ENCODE measurements at regions not wholly inside any gene's neighbourhood (a gene's known extent, or its start where the extent isn't known, plus 50 kb on each side); places are given as distances from the start of the nearest gene placed in this dataset.
A peak's percentile ranks its signal among the peaks of the same experiment; 100 is the strongest.

GRCh38 chr17:69733171-69734012, 318.9 kb downstream of the MAP2K6 start:
- Histone ChIP-seq H3K4me3 (ENCODE audit: low read depth, low read length) (peak overlapping the region; percentile 19; the same call in 1 of the 2 replicates), H3K27ac (ENCODE audit: low read depth, low read length) (peak overlapping the region; percentile 35; the same call in 1 of the 2 replicates), H3K79me2 (ENCODE audit: control insufficient read depth, insufficient read depth, low read length, unreplicated experiment) (no peaks in the 10 kb centered on the region), H3K4me1 (ENCODE audit: control insufficient read depth, insufficient read depth, low read length, unreplicated experiment) (peaks cover 32% of the 10 kb centered on the region), H3K27me3 (ENCODE audit: insufficient read depth, low read length) (no peaks in the 10 kb centered on the region), H2AFZ (ENCODE audit: low read length, unreplicated experiment) (peak overlapping the region; percentile 23), H3K36me3 (ENCODE audit: insufficient read depth, low read length) (no peaks in the 10 kb centered on the region)

GRCh38 chr17:69734656-69735055, 320.2 kb downstream of the MAP2K6 start:
- H3K79me2 ChIP-seq (ENCODE audit: control insufficient read depth, insufficient read depth, low read length, unreplicated experiment): no peaks in the 10 kb centered on the region
- no peak overlapping the region for H2AFZ ChIP-seq (ENCODE audit: low read length, unreplicated experiment)

GRCh38 chr17:69735285-69735684, 320.8 kb downstream of the MAP2K6 start:
- H3K4me3 ChIP-seq (ENCODE audit: low read depth, low read length): no peak overlapping the region
- H3K27ac ChIP-seq (ENCODE audit: low read depth, low read length): no peak overlapping the region
- H3K27me3 ChIP-seq (ENCODE audit: insufficient read depth, low read length): no peaks in the 10 kb centered on the region
- no peaks in the 10 kb centered on the region for H3K79me2 ChIP-seq (ENCODE audit: control insufficient read depth, insufficient read depth, low read length, unreplicated experiment)
- no peaks in the 10 kb centered on the region for H3K36me3 ChIP-seq (ENCODE audit: insufficient read depth, low read length)
- peaks cover 28% of the 10 kb centered on the region for H3K4me1 ChIP-seq (ENCODE audit: control insufficient read depth, insufficient read depth, low read length, unreplicated experiment)
- no peak overlapping the region for H2AFZ ChIP-seq (ENCODE audit: low read length, unreplicated experiment)

More at GRCh38 chr17:69734656-69735055, 320.2 kb downstream of the MAP2K6 start:
- Histone ChIP-seq H3K27me3 (ENCODE audit: insufficient read depth, low read length) (no peaks in the 10 kb centered on the region), H3K36me3 (ENCODE audit: insufficient read depth, low read length) (no peaks in the 10 kb centered on the region), H3K27ac (ENCODE audit: low read depth, low read length) (no peak overlapping the region), H3K4me3 (ENCODE audit: low read depth, low read length) (no peak overlapping the region), H3K4me1 (ENCODE audit: control insufficient read depth, insufficient read depth, low read length, unreplicated experiment) (peaks cover 32% of the 10 kb centered on the region)

GRCh38 chr17:69743091-69743490, 328.6 kb downstream of the MAP2K6 start:
- Histone ChIP-seq H3K36me3 (ENCODE audit: insufficient read depth, low read length) (no peaks in the 10 kb centered on the region), H2AFZ (ENCODE audit: low read length, unreplicated experiment) (no peak overlapping the region)

GRCh38 chr17:69744512-69745070, 330.1 kb downstream of the MAP2K6 start:
- H3K4me3 ChIP-seq (ENCODE audit: low read depth, low read length): no peak overlapping the region
- no peak overlapping the region for H2AFZ ChIP-seq (ENCODE audit: low read length, unreplicated experiment)
- no peaks in the 10 kb centered on the region for H3K79me2 ChIP-seq (ENCODE audit: control insufficient read depth, insufficient read depth, low read length, unreplicated experiment)
- H3K27ac ChIP-seq (ENCODE audit: low read depth, low read length): no peak overlapping the region
- H3K4me1 ChIP-seq (ENCODE audit: control insufficient read depth, insufficient read depth, low read length, unreplicated experiment): no peaks in the 10 kb centered on the region
- H3K36me3 ChIP-seq (ENCODE audit: insufficient read depth, low read length): no peaks in the 10 kb centered on the region
- H3K27me3 ChIP-seq (ENCODE audit: insufficient read depth, low read length): no peaks in the 10 kb centered on the region

More at GRCh38 chr17:69743091-69743490, 328.6 kb downstream of the MAP2K6 start:
- no peaks in the 10 kb centered on the region for H3K27me3 ChIP-seq (ENCODE audit: insufficient read depth, low read length)
- H3K4me3 ChIP-seq (ENCODE audit: low read depth, low read length): no peak overlapping the region
- H3K79me2 ChIP-seq (ENCODE audit: control insufficient read depth, insufficient read depth, low read length, unreplicated experiment): no peaks in the 10 kb centered on the region
- no peak overlapping the region for H3K27ac ChIP-seq (ENCODE audit: low read depth, low read length)
- no peaks in the 10 kb centered on the region for H3K4me1 ChIP-seq (ENCODE audit: control insufficient read depth, insufficient read depth, low read length, unreplicated experiment)

GRCh38 chr17:69749911-69750310, 325.1 kb upstream of the KCNJ16 start:
- no peaks in the 10 kb centered on the region for H3K79me2 ChIP-seq (ENCODE audit: control insufficient read depth, insufficient read depth, low read length, unreplicated experiment)

GRCh38 chr17:69757688-69758430, 317.2 kb upstream of the KCNJ16 start:
- Histone ChIP-seq H3K36me3 (ENCODE audit: insufficient read depth, low read length) (no peaks in the 10 kb centered on the region), H3K27ac (ENCODE audit: low read depth, low read length) (peak overlapping the region; percentile 92), H2AFZ (ENCODE audit: low read length, unreplicated experiment) (peak overlapping the region; percentile 9), H3K79me2 (ENCODE audit: control insufficient read depth, insufficient read depth, low read length, unreplicated experiment) (no peaks in the 10 kb centered on the region), H3K4me3 (ENCODE audit: low read depth, low read length) (peak overlapping the region; percentile 33; the same call in 1 of the 2 replicates), H3K4me1 (ENCODE audit: control insufficient read depth, insufficient read depth, low read length, unreplicated experiment) (peaks cover 47% of the 10 kb centered on the region), H3K27me3 (ENCODE audit: insufficient read depth, low read length) (no peaks in the 10 kb centered on the region)

More at GRCh38 chr17:69749911-69750310, 325.1 kb upstream of the KCNJ16 start:
- H3K4me3 ChIP-seq (ENCODE audit: low read depth, low read length): no peak overlapping the region
- H3K27ac ChIP-seq (ENCODE audit: low read depth, low read length): no peak overlapping the region
- H3K36me3 ChIP-seq (ENCODE audit: insufficient read depth, low read length): no peaks in the 10 kb centered on the region
- H3K27me3 ChIP-seq (ENCODE audit: insufficient read depth, low read length): no peaks in the 10 kb centered on the region
- no peaks in the 10 kb centered on the region for H3K4me1 ChIP-seq (ENCODE audit: control insufficient read depth, insufficient read depth, low read length, unreplicated experiment)
- H2AFZ ChIP-seq (ENCODE audit: low read length, unreplicated experiment): no peak overlapping the region

- peak overlapping the region; percentile 34 for H2AFZ ChIP-seq (ENCODE audit: low read length, unreplicated experiment)
- peaks cover 61% of the 10 kb centered on the region for H3K4me1 ChIP-seq (ENCODE audit: control insufficient read depth, insufficient read depth, low read length, unreplicated experiment)
- H3K4me3 ChIP-seq (ENCODE audit: low read depth, low read length): no peak overlapping the region
- H3K27ac ChIP-seq (ENCODE audit: low read depth, low read length): peak overlapping the region; percentile 94
- H3K36me3 ChIP-seq (ENCODE audit: insufficient read depth, low read length): no peaks in the 10 kb centered on the region
- no peaks in the 10 kb centered on the region for H3K79me2 ChIP-seq (ENCODE audit: control insufficient read depth, insufficient read depth, low read length, unreplicated experiment)
- no peaks in the 10 kb centered on the region for H3K27me3 ChIP-seq (ENCODE audit: insufficient read depth, low read length)
Measured at GRCh38 chr17:69760562-69760961, 314.5 kb upstream of the KCNJ16 start.

- Histone ChIP-seq H2AFZ (ENCODE audit: low read length, unreplicated experiment) (no peak overlapping the region), H3K27ac (ENCODE audit: low read depth, low read length) (peak overlapping the region; percentile 94), H3K4me3 (ENCODE audit: low read depth, low read length) (no peak overlapping the region), H3K27me3 (ENCODE audit: insufficient read depth, low read length) (no peaks in the 10 kb centered on the region), H3K79me2 (ENCODE audit: control insufficient read depth, insufficient read depth, low read length, unreplicated experiment) (no peaks in the 10 kb centered on the region), H3K36me3 (ENCODE audit: insufficient read depth, low read length) (no peaks in the 10 kb centered on the region), H3K4me1 (ENCODE audit: control insufficient read depth, insufficient read depth, low read length, unreplicated experiment) (peaks cover 61% of the 10 kb centered on the region)
Measured at GRCh38 chr17:69761011-69761410, 314.0 kb upstream of the KCNJ16 start.

- H3K4me1 ChIP-seq (ENCODE audit: control insufficient read depth, insufficient read depth, low read length, unreplicated experiment): peaks cover 58% of the 10 kb centered on the region
Measured at GRCh38 chr17:69761767-69762321, 313.2 kb upstream of the KCNJ16 start.

More at GRCh38 chr17:69761767-69762321, 313.2 kb upstream of the KCNJ16 start:
- Histone ChIP-seq H3K79me2 (ENCODE audit: control insufficient read depth, insufficient read depth, low read length, unreplicated experiment) (no peaks in the 10 kb centered on the region), H3K27ac (ENCODE audit: low read depth, low read length) (peak overlapping the region; percentile 94), H3K36me3 (ENCODE audit: insufficient read depth, low read length) (no peaks in the 10 kb centered on the region), H3K27me3 (ENCODE audit: insufficient read depth, low read length) (no peaks in the 10 kb centered on the region), H2AFZ (ENCODE audit: low read length, unreplicated experiment) (no peak overlapping the region), H3K4me3 (ENCODE audit: low read depth, low read length) (0 out of 2 replicates have a peak overlapping the region, but pooled peaks have one; percentile 4)
